Stimulated activated CD4-positive, alpha-beta T cell treated with anti-CD3 and anti-CD28 coated beads, Interleukin-2, amount 100 ng/mL, for 4 hours (primary cell): ENCODE measurements at regions not wholly inside any gene's neighbourhood (a gene's known extent, or its start where the extent isn't known, plus 50 kb on each side); places are given as distances from the start of the nearest gene placed in this dataset.
A peak's percentile ranks its signal among the peaks of the same experiment; 100 is the strongest.
"Not testable (repeated sequence)": the region's sequence is repeated elsewhere in the genome, so short reads cannot be mapped to it uniquely, and the experiment has no call there.

Experiments
- DNase-seq: peaks from one replicate; pipeline ENCODE4 v3.0.0-alpha.2; 2020; ENCODE audit warnings: low read depth

DNA sequence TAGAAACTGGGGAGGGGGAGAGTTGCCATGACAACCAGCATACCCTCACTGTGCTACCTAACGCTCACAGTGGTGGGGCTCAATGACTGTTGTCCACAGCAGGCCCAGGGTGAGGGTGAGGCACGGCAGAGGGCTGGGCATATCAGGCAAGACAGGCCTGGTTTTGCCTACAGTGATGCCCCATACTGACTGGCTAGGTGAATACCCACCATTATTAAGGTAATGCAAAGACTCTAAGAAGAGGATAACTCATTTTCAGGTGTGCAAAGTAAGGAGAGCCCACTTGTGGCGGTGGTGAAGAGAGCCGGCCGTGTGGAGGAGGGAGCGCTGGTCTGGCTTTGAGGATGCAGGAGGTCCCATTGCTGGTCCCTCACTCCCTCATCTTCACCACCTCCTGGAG lies 422.3 kb downstream of the FUT8 start:
- no peak for DNase-seq

DNA sequence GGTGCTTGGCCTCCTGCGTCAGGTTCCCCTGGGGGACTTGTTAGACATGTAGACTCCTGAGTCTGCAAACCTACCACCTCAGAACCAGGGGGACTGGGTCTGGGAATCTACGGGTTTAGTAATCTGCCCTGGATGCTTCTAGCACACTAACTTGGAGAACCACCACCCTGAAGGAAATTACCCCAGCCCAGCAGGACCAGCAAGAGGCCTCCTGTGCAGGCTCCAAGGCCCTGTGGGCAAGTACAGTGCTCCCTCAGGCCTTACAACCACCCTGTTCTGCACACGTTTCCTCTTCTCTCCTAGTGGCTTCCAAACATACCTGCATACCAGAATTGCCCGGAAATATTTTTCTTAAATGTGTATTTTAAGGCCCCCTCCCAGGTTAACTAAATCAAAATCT lies 423.0 kb downstream of the FUT8 start:
- DNase-seq = no peak

DNA sequence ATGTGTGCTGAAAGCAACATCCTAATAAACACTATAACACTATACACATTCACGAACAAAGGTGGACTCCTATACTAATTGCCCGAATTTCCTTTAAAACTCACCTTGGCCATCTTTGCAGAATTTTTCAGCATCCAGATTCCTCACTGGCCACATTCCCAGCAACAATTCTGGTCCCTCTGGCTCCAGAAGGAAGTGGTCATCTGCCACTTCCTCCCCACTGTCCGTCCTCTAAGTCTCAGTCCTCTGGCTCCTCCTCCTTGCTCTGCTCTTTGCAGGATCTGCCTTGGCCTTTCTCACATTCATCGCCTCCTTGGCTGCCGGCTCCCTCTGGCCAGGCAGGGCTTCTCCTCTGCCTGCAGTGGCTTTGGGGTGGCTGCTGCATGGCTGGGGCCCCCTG lies 426.0 kb downstream of the FUT8 start:
- DNase-seq = no peak

DNA sequence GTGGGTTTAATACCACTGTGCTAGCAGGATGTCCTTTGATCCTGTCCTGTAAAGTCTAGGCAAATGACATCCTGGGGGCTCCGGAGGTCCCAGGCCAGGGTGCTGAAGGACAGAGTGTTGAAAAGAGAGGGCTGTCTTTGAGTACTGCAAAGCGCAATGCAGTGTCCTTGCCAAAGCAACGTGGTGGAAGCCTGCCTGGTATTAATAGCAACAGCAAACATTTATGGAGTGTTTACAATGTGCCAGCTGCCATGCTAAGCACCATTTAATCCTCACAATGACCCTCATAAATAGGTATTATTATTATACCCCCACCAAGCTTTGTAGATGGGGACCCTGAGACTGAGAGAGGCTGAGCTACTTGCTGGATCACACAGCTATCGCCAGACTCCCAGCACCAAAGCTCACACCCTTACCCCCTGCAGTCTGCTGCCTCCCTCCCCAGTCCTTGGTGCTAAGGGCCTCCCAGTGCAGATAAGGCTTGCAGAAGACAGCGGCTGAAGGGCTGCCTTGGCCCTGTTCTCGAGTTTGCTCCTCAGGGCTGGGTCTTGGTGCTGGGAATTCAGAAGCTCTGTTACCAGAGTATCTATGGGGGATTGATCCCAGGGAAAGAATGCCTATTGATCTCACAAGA lies 427.7 kb downstream of the FUT8 start:
- no peak for DNase-seq

DNA sequence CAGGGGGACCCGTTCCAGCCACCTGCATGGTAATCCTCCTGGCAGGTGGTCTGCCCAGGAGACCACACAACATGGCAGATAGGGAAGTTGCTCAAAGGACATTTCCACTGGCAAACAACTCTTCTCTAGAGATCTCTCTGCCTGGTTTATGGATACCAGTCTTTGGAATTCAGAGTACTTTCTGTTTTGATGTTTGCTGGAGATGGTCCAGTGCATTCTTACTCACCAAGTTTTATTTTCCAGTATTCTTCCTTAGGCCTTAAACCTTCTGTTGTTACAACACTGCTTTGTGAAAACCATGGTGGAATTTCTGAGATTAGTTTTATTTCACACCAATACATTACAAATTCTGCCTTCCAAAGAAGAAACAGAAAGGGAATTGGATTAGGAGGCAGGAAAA lies 428.3 kb downstream of the FUT8 start:
- no peak for DNase-seq

DNA sequence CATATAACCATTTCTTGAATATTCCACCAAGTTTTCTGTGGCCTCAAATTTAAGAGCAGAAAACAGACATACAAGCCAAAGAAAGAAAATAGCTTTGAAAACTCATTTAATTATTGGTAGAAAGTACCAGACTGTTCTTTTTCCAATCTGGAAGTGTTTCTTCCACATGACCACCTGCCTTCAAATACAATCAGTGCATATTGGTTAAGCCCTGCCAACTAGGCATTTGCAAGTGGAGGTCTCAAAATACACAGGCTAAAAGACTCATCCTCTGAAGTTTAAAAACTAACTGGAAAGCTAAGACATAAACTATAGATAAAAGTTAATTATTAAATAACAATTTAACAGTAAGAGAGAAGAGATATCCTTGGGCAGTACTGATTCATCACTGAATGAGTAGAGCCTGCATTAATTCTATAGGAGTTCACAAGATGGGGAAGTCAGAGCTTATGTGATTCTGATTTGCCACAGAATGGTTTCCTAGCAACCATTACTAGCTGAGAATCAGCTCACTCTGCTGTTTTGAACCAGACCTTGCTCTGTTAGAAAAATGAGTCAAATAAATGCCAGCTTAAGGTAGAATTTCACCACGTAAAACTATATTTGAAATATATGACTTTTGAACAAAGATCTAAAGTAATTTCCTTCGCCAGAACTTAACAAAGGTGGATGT lies 433.8 kb downstream of the FUT8 start:
- peak; percentile 12 for DNase-seq

DNA sequence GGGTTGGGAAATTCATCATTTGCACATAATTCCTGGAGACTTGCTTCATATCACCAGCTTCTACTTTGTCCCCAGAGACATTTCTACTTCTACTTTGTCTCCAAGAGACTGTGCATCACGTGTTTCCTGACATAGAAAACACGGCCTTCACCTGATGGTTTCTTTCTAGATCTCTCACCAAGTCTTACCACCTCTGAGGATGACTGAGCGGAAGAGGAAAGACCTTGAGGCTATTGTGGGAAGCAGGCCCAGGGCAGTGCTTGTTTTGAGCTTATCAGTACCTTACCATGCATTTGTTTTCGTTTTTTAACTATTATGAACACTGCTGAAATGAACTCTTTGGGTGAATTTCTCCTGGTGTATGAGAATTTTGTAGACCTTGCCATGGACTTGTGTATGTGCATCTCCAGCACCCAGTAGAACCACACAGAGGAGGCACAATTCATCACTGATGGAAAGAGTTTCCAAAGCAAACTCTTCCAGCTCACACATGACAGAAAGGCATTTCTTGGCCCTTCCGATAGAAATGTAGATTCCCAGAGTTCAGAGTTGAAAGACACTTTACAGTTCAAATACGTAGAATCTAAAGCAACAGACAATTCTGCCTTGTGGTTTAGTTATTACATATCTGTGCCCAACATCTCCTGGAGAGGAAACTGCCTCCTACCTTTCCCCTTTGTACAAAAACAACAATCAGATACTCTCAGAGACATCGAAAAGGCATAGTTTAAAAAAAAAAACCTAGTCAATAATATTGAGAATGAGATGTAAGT lies 434.7 kb downstream of the FUT8 start:
- DNase-seq = peak; percentile 45

DNA sequence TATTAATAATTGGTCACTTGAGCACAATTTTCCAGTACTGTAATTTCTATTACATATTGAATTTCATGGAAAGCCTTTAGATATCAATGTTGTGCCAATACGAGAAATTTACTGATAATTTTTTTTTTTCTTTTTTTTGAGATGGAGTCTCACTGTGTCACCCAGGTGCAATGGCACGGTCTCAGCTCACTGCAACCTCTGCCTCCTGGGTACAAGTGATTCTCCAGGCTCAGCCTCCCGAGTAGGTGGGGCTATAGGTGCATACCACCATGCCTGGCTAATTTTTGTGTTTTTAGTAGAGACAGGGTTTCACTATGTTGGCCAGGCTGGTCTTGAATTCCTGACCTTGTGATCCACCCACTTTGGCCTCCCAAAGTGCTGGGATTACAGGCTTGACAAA lies 435.4 kb downstream of the FUT8 start:
- not testable (repeated sequence) for DNase-seq

DNA sequence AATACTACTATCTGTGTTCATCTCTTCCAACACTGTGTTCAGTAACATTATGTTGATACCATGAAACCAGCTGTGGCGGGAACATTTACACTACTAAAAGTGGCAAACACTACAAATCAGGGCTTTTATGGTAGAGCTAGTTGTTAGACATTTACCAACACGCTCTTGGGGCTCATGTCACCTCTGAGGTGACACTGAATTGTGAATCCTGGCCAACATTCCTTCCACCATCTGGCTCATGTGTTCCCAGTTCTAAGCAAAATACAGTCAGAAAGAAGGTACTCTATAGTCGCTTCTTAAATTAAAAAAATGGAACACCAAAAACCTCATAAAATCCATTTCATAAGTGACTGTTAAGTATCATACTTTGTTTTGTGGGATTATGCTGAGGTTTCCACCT lies 436.6 kb downstream of the FUT8 start:
- DNase-seq = no peak

DNA sequence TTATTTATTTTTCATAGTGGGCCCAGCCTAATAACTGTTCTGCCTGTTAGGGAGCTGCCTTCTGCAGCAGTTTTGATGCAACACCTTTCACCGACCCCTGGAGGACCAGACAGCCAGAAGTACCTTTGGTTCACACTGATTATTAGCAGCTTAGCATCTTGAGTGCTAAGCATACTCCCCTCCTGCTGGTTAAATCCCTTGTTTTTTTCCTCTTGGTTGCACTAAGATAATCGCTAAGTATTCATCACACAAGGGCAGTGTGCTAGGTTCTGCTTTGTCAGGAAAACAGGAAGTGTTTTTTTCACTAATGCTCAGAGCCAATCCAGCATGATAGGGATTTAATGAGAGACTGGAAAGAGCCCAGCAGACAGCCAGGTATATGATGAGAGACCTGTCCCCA lies 437.0 kb downstream of the FUT8 start:
- no peak for DNase-seq

DNA sequence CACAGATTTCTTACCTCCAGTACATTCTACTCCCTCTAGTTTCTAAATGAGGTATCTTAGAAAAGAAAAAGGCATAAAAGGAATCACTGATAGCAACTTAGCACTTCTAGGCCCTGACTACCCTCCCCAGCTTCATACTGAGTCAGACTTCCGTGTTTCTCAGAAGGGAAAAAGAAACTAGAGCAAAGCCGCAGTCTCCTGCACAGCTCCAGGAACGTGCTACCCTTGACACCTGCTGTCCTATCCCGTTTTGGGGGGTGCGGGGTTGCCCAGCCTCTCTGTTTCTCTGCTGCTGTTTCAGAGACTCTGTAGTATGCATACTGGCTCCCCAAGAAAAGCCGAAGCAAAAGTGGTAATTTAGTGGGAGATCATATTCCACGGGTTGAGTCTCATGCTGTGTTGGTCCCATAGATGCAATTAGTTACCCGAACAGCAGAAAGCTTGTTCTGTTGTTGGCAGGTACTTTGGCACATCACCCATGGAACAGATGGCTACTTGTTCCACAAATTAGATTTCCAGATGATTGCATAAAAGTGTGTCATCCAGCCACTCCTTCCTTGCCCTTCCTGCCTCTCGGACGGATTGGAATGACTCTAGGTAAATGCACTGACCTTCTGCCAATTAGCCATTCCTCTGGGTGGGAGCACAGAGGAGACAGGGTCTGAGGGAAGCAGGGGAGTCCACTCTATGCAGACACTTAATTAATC lies 438.1 kb downstream of the FUT8 start:
- DNase-seq = peak; percentile 64

DNA sequence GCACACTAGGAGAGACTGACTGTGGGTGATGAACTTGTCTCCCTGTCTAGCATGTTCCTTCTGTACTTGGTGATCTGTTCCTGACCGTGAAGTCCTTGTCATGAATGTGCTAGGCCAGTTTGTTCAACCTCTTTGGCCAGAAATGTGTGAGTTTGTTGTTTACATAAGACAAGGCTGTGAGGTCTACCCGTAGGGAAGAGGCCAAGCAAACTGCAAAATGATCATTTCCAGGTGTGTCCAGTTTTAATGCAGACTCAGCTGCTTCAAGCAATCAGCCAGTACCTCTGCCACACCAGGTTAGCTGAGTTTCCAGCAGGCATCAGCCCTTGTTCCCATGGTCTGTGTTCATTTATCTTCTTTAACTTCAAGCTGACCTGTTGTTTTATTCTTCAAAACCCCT lies 440.2 kb downstream of the FUT8 start:
- DNase-seq = no peak

DNA sequence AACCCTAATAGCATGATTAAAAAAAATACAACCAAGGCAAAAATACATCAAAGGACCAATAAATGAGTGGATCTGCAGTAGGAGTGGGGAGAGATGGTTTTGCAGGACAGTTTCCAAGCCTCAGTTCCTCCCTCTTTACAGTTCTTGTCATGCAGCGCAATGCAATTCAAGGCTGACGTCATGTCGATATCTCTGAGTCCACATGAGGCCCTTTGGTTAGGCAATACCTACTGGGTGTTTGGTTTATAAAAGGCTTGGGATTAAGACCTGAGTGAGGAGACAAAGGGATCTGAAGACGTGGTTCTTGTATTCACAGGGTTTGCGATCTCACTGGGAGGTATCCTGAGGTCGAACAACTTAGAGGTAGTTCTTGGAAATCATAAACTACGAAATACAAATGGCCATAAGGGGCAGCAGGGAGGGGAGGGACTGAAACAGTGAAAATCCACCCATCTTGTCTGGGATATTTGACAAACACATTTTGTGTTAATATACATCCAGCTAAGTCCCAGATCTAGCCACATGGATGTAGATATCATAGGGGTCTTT lies 441.0 kb downstream of the FUT8 start:
- DNase-seq = no peak

DNA sequence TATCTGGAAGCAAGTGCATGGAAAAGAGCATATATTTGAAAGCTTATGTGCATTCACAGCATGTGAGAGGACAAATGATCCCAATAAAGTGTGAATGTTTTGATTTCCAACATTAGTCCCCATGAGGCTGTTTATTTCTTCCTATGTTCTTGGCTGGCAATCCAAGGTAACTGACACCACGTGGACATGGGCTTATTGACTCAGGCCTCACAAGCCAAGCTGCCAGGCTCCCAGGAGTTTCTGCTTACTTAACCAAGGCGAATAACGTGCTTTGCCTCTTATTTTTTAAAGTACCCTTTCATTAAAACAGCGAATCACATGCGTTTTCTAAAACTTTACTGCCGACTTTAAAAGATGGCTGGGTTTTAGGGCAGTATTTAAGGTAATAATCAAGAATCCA lies 441.7 kb downstream of the FUT8 start:
- no peak for DNase-seq

DNA sequence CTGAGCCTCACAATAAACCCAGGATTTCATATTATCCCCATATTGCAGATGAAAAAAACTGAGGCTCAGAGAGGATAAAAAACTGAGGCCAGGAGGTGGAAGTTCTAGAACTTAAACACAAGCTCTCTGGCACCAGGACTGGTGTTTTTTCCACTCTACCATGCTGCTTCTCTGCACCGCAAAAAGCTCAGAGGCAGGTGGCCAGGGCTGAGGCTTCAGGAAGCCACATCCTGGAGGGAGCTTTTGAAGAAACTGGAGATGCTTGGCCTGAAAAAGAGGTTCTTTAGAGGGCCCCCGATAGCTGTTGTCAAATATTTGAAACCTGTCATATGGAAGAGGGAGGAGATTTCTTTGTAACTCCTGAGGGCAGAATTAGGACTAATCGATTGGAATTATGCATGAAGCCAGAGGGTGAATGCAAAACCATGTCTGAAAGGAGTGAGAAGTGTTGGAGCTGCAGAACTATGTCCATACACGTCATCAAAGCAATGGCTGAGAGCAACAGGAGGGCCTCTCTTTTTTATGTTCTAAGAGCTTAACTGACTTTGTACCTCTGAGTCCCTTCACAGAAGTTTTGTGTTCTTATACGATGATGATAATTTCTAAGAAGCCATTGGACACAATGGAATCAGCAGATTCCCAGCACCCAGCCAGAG lies 448.6 kb downstream of the FUT8 start:
- DNase-seq = no peak

DNA sequence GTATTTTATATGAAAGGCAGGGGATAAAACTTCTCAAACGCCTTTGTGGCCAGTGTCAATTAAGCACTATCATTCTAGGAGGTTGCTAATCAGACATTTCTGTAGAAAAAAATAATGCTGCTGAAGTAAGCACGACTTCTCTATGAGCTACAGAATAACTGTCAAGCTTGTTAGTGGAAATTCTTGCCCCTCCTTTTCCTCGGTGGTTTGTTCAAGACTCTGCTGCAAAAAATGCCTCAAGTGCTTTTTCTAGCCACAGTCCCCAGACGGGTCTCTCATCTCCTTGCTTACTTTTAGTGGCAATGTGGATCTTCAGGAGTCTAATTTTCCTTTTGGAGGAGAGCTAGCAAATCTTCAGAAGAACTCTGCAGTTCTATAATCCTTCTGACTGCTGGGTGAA lies 452.0 kb downstream of the FUT8 start:
- DNase-seq = no peak

DNA sequence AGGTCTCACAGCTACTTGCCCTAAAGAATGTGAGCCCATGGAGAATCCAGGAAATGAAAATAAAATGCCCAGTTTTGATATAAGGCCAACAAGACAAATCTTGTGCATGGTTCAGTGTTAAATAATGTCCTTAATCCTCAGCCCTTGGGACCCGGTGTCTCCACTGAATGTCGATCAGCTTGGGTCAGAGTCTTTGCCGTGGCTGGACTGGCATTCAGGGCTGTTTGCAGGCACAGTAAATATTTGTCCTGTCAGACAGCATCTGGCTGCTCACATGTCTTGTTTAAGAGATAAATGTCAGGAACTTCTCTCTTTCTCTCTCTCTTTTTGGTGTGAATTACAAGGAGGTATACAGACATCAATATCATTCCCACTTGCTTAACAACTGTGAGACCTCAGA lies 452.5 kb downstream of the FUT8 start:
- DNase-seq = no peak

DNA sequence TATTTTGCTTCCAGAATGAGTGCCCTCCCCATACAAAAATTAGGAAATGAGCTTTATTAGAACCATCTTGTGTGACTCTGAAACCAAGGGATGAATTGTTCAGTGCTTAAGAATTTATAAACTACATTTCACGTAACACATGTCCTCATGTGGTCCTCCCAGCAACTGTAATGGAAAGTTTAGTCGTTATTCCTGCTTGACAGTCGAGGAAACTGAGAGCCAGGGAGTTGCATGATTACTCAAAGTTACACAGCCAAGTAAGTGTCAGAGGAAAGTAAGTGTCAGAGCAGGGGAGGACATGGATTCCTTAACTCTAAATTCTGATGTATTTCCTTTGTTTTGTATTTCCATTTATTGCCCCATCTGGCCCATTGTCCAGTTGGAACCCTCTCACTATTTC lies 453.9 kb downstream of the FUT8 start:
- DNase-seq = no peak

DNA sequence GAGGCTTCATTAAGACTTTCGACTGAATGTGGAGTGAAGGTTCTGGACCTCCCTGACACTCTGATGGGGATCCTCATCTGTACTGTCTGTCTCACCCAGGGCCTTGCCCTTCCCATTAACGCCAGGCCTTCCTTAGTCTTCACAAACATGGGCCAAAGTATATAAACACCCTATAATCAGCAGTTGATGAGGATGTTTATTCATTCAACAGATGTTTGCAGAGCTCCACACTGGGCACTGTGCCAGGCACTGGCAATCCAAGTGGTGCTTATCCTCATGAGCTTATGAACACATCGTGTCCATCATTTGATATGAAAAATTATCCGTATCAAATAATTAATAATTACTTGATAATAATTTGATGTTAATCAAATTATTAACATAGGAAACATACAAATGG lies 454.4 kb downstream of the FUT8 start:
- no peak for DNase-seq

DNA sequence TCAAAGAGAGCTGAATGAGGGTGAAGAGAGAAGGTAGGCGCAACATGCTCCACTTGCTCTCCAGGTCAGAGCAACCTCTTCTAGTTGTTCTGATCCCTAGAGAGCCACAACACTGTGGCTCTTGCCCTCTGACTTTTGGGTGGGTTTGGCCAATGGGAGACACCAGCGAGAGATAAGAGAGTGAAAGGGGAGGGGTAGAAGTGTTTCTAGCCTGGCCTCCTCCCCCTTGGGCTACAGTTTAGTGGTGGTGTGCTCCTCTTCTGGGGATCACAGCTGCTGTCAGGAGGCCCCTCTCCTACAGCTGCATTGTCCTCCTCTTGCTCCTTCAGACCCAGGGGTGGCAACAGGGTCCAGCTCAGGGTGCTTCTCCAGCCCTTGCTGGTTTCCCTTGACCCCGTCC lies 454.8 kb downstream of the FUT8 start:
- DNase-seq = no peak

DNA sequence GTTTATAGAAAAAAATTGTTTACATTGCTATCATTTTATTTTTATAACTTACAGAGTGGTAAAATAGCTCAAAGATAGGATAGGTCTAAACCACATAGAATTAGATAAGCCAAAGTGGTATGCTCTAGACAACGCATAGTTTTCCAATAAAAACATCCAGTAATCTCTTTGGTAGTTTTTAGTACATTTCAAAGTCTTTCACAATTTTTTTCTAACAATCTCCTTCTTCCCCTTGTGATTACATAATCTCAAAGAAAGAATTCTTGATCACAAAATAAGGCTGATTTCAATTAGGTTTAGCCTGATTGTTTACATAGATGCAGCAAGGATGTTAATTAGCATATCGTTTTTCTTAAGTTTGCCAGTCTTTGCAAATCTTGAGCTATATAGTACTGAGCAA lies 460.0 kb downstream of the FUT8 start:
- DNase-seq = no peak

DNA sequence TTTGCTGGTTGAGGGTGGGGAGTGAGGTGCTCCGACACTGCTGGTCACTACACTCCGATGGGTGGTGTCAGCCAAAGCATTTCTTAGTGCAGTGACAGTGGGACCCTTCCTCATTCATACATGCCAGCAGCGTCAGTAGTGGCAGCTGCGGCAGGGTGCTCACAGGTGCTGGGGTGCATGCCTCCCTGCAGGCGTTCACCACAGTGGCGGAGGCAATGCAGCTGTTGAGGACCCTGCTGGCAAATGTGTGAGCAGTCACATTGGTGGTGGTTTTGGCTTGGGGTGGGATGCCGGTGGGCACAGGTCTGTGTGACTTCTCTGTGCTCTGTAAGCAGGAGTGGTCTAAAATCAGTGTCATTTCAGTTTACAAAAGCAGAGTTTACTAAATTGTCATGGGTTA lies 464.6 kb downstream of the FUT8 start:
- no peak for DNase-seq
